D721Med (cell line): ENCODE measurements at regions not wholly inside any gene's neighbourhood (a gene's known extent, or its start where the extent isn't known, plus 50 kb on each side); places are given as distances from the start of the nearest gene placed in this dataset.

Source experiments
- DNase-seq: peaks from one replicate; pipeline ENCODE4 v3.0.0; 2011; ENCODE audit warnings: low spot score; ENCODE audit not compliant: insufficient read length
- FAIRE-seq: peaks from 2 replicates; lab custom pipeline; 2011; peaks lifted over from hg19 to GRCh38; lab: Jason Lieb, UNC
- CTCF ChIP-seq: IDR thresholded peaks from 2 replicates; pipeline ENCODE4 v1.5.1; 2012; ENCODE audit warnings: mild to moderate bottlenecking, control low read depth; ENCODE audit not compliant: insufficient read depth; ENCODE audit errors: missing control alignments

- TF ChIP-seq CTCF, result no peak
- DNase-seq, result no peak
- no peak for FAIRE-seq
Measured at GRCh38 chr6:125354649-125355048, 52.9 kb upstream of the HDDC2 start.

- TF ChIP-seq CTCF, result no peak
- DNase-seq (no peak), FAIRE-seq (no peak)
Measured at GRCh38 chr6:125356884-125357283, 55.1 kb upstream of the HDDC2 start.

- FAIRE-seq, result no peak
- no peak for DNase-seq
- TF ChIP-seq CTCF, result no peak
Measured at GRCh38 chr6:125357515-125358256, 55.9 kb upstream of the HDDC2 start.

- no peak for DNase-seq
- TF ChIP-seq CTCF, result no peak
- FAIRE-seq, result no peak
Measured at GRCh38 chr6:125358898-125359297, 57.1 kb upstream of the HDDC2 start.

- no peak for TF ChIP-seq CTCF
- DNase-seq (no peak), FAIRE-seq (peak; percentile 6)
Measured at GRCh38 chr6:125361868-125362267, 60.1 kb upstream of the HDDC2 start.

GRCh38 chr6:125363039-125363823, 61.5 kb upstream of the HDDC2 start:
- DNase-seq, result no peak
- TF ChIP-seq CTCF, result no peak
- FAIRE-seq, result no peak

GRCh38 chr6:125363824-125364165, 62.0 kb upstream of the HDDC2 start:
- FAIRE-seq (no peak), DNase-seq (no peak)
- no peak for TF ChIP-seq CTCF
